HL-60 (cell line): ENCODE measurements at regions not wholly inside any gene's neighbourhood (a gene's known extent, or its start where the extent isn't known, plus 50 kb on each side); places are given as distances from the start of the nearest gene placed in this dataset.

Experiments used
- DNase-seq, 2 experiments: peaks; one replicate each; pipeline ENCODE4 v3.0.0-alpha.2; 2010 to 2020; ENCODE audit warnings: low read depth in 1 of 2, low spot score in 1 of 2
- H3K27ac ChIP-seq: fragments of 250-450 bp; sonication (Bioruptor Pico); replicated peaks from 2 replicates; pipeline ENCODE4 v1.5.1; 2020; ENCODE audit warnings: mild to moderate bottlenecking, moderate library complexity
- H3K27me3 ChIP-seq: fragments of 250-450 bp; sonication (Bioruptor Pico); 2 replicates; pipeline ENCODE4 v1.5.1; 2021; ENCODE audit warnings: mild to moderate bottlenecking, moderate library complexity; ENCODE audit not compliant: insufficient read depth, poor library complexity, severe bottlenecking
- H3K4me3 ChIP-seq: replicated peaks from 2 replicates; pipeline ENCODE4 v1.5.1; 2011; ENCODE audit warnings: mild to moderate bottlenecking, control low read depth, low read length; ENCODE audit not compliant: insufficient read depth
- GABPA ChIP-seq: IDR thresholded peaks from 2 replicates; pipeline ENCODE4 v1.6.1; 2012; ENCODE audit warnings: low read depth
- POLR2AphosphoS5 ChIP-seq: IDR thresholded peaks from 2 replicates; pipeline ENCODE4 v1.6.1; 2012; ENCODE audit warnings: low read depth
- SPI1 ChIP-seq: IDR thresholded peaks from 2 replicates; pipeline ENCODE4 v1.6.1; 2012; ENCODE audit warnings: low read depth, mild to moderate bottlenecking, borderline replicate concordance
- TF ChIP-seq, protein P1 (sequence below): IDR thresholded peaks from one replicate; pipeline ENCODE4 v1.5.1; 2011; ENCODE audit warnings: low read length, control low read depth, inconsistent platforms; ENCODE audit not compliant: insufficient read depth
- TF ChIP-seq, protein P2 (sequence below): IDR thresholded peaks from 2 replicates; pipeline ENCODE4 v1.6.1; 2012; ENCODE audit warnings: low read depth; ENCODE audit not compliant: insufficient replicate concordance

DNA sequence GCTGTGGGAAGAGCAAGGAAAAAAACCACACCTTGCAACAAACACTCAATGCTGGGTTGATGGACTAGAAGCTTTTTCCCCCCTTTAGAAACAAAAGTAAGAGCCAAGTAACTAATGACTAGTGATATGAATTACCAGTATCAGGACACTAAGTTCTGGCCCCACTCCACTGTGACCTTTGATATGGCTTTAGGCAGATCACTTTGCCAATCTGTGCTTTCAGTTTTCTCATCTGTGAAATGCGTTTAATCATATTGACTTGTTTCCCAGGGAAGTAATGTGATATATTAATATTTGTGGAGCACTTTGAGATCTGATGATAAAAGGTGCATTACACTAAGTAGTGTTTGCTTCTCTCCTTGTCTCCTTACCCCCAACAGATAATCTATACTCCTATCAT is 319.3 kb upstream of the SATB1 start:
- DNase-seq: no peak
- TF ChIP-seq POLR2AphosphoS5 (no peak), GABPA (no peak), SPI1 (no peak)
- TF ChIP-seq, protein P1, sequence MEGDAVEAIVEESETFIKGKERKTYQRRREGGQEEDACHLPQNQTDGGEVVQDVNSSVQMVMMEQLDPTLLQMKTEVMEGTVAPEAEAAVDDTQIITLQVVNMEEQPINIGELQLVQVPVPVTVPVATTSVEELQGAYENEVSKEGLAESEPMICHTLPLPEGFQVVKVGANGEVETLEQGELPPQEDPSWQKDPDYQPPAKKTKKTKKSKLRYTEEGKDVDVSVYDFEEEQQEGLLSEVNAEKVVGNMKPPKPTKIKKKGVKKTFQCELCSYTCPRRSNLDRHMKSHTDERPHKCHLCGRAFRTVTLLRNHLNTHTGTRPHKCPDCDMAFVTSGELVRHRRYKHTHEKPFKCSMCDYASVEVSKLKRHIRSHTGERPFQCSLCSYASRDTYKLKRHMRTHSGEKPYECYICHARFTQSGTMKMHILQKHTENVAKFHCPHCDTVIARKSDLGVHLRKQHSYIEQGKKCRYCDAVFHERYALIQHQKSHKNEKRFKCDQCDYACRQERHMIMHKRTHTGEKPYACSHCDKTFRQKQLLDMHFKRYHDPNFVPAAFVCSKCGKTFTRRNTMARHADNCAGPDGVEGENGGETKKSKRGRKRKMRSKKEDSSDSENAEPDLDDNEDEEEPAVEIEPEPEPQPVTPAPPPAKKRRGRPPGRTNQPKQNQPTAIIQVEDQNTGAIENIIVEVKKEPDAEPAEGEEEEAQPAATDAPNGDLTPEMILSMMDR: no peak
- TF ChIP-seq, protein P2, sequence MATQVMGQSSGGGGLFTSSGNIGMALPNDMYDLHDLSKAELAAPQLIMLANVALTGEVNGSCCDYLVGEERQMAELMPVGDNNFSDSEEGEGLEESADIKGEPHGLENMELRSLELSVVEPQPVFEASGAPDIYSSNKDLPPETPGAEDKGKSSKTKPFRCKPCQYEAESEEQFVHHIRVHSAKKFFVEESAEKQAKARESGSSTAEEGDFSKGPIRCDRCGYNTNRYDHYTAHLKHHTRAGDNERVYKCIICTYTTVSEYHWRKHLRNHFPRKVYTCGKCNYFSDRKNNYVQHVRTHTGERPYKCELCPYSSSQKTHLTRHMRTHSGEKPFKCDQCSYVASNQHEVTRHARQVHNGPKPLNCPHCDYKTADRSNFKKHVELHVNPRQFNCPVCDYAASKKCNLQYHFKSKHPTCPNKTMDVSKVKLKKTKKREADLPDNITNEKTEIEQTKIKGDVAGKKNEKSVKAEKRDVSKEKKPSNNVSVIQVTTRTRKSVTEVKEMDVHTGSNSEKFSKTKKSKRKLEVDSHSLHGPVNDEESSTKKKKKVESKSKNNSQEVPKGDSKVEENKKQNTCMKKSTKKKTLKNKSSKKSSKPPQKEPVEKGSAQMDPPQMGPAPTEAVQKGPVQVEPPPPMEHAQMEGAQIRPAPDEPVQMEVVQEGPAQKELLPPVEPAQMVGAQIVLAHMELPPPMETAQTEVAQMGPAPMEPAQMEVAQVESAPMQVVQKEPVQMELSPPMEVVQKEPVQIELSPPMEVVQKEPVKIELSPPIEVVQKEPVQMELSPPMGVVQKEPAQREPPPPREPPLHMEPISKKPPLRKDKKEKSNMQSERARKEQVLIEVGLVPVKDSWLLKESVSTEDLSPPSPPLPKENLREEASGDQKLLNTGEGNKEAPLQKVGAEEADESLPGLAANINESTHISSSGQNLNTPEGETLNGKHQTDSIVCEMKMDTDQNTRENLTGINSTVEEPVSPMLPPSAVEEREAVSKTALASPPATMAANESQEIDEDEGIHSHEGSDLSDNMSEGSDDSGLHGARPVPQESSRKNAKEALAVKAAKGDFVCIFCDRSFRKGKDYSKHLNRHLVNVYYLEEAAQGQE: no peak

DNA sequence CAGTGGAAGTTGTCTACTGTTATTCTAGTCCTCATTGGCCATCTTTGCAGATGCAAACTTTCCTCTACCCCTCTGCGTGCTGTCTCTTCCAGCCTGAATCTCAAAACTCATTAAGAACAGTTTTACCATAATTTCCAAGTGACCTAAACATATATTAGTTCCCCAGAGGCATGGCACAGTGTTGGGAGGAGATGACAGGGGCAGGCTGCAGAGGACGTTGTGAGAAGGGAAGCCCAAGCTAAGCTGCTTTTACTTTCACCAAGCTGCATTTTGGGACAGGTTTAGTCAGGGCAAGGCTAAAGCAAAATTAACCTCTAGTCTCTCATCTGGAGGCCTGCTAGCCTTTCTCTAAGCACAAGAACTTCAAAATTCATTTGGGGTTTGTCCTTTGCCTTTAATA is 318.6 kb upstream of the SATB1 start:
- H3K4me3 ChIP-seq: no peak overlapping the region
- TF ChIP-seq, protein P1: no peak
- TF ChIP-seq GABPA: no peak
- no peak for TF ChIP-seq SPI1
- TF ChIP-seq, protein P2: no peak
- no peak for TF ChIP-seq POLR2AphosphoS5
- no peak overlapping the region for H3K27ac ChIP-seq
- DNase-seq: no peak
- no peaks in the 10 kb centered on the region for H3K27me3 ChIP-seq

More for the DNA sequence above, 319.3 kb upstream of the SATB1 start:
- Histone ChIP-seq H3K27me3 (no peaks in the 10 kb centered on the region), H3K4me3 (no peak overlapping the region), H3K27ac (peak overlapping the region; percentile 37)

DNA sequence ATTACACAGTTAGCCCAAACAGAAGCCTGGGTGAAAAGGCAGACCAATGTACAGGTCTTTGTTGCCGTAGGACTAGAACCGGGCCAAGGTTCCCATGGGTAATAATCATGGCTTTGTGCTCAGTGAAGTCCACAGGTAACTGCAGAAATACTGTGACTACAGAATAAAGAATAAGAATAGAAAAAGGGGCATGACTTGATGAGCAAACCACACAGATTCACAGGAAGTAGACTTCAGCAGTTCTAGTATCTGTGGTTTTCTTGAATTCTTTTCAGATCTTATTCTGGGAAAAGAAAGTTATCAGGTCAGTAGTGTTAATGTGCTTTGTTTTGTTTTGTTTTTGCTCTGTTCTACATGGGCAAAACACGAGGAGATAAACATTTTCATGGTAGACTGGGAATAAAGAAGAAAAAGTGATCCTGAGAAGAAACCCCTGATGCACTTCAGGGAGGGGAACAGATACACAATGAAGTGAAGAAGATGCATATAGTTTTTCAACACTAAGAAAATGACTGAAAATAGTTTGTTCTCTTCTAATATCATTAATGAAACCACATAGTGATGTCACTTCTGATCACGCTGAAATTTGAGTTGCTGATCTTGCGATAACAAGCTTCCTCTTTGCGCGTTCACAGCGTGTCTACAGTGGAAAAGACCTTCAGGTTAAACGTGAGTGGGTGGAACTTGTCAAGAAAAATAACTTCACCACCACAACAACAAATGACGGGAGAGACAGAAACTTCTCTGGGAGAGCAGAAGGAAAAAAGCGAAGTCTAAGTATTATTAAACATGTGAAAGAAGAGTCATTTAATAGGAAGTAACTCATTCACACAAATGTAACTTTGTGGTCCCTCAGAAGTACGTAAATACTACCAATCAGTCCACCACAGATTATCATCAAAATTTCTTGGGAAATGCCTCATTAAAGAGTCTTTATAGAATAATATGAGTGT is 315.8 kb upstream of the SATB1 start:
- DNase-seq: peak; percentile 41 to 47
- Histone ChIP-seq H3K27ac (no peak overlapping the region), H3K4me3 (no peak overlapping the region), H3K27me3 (no peaks in the 10 kb centered on the region)
- TF ChIP-seq GABPA (no peak), SPI1 (no peak), POLR2AphosphoS5 (no peak)
- TF ChIP-seq, protein P1: no peak
- TF ChIP-seq, protein P2: no peak
